Esophagus muscularis mucosa (tissue), 4 donors: ENCODE measurements at regions not wholly inside any gene's neighbourhood (a gene's known extent, or its start where the extent isn't known, plus 50 kb on each side); places are given as distances from the start of the nearest gene placed in this dataset.

ENCODE experiments used
- DNase-seq: peaks from one replicate; pipeline ENCODE4 v3.0.0-alpha.2; 2017; ENCODE audit errors: extremely low spot score
- H3K27ac ChIP-seq, 4 donors: fragments of 200-600 bp; sonication (generic); replicated peaks in 1 of 4; 1 replicate in 3 of 4; 2 replicates in 1 of 4; pipeline ENCODE4 v1.5.1; 2016 to 2019; ENCODE audit warnings: mild to moderate bottlenecking in 1 of 4
- H3K27me3 ChIP-seq, 4 donors: fragments of 200-600 bp; sonication (generic); one replicate each; pipeline versions ENCODE4 v1.5.1 to v1.6.0; 2016 to 2019
- H3K36me3 ChIP-seq, 4 donors: fragments of 200-600 bp; sonication (generic); one replicate each; pipeline ENCODE4 v1.5.1; 2016 to 2019
- H3K4me1 ChIP-seq, 4 donors: fragments of 200-600 bp; sonication (generic); one replicate each; pipeline ENCODE4 v1.5.1; 2016 to 2019
- H3K4me3 ChIP-seq, 4 donors: fragments of 200-600 bp; sonication (generic); 1 replicate in 2 of 4; 2 replicates in 2 of 4; pipeline ENCODE4 v1.5.1; 2016 to 2019; ENCODE audit warnings: mild to moderate bottlenecking in 4 of 4, moderate library complexity in 1 of 4
- H3K9me3 ChIP-seq, 4 donors: fragments of 200-600 bp; sonication (generic); 1 replicate in 3 of 4; 2 replicates in 1 of 4; pipeline ENCODE4 v1.5.1; 2016 to 2019
- EP300 ChIP-seq: sonication (generic); formaldehyde crosslinking; IDR thresholded peaks from one replicate; pipeline ENCODE4 v1.6.1; 2017; ENCODE audit warnings: antibody characterized with exemption
- POLR2A ChIP-seq: fragments of 450-650 bp; IDR thresholded peaks from one replicate; pipeline ENCODE4 v1.6.1; 2017; ENCODE audit warnings: antibody characterized with exemption, moderate library complexity, mild to moderate bottlenecking, low read depth
- POLR2AphosphoS5 ChIP-seq, 2 donors: sonication (generic); formaldehyde crosslinking; IDR thresholded peaks; one replicate each; pipeline ENCODE4 v1.6.1; 2017; ENCODE audit warnings: antibody characterized with exemption in 2 of 2
- WGBS: methylation state at CpG from one replicate; pipeline ENCODE4 v1.1.5; 2018; 5-methylcytosine and 5-hydroxymethylcytosine counted together
- intact Hi-C: fragments of 100-400 bp; cut with DNase I; formaldehyde crosslinking; loops from one replicate; pipeline ENCODE4 v1.15.1; 2023
- TF ChIP-seq, protein P1 (sequence below), 3 experiments: fragments of 200-600 bp in 2 of 3; fragments of 450-650 bp in 1 of 3; sonication (generic) in 2 of 3; IDR thresholded peaks; one replicate each; pipeline ENCODE4 v1.5.1; 2017 to 2019; ENCODE audit warnings: antibody characterized with exemption in 3 of 3, mild to moderate bottlenecking in 2 of 3, moderate library complexity in 1 of 3

DNA sequence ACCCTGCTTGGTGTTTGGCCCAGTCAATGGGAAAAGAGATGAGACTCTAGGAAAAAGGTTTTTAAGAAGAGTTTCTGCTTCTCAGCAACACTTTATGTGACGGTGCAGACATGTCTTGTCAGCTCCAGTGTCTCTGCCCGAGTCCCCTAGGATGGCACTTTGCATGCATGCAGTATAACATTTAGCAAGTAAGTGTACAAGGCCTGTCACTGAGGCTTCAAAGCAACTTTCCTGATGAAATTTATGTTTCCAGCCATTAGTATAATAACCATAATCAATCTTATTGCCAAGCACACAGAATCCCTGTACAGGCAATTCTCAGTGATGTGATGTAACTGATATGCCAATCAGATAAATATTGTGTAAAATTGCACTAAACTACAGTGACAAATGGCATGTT, 248.1 kb upstream of the PLET1 start:
- WGBS, result 83% methylated on average over 2 of the region's 2 CpGs
- intact Hi-C loops, result no loop called here
- no peaks in the 10 kb centered on the region for H3K27me3 ChIP-seq

DNA sequence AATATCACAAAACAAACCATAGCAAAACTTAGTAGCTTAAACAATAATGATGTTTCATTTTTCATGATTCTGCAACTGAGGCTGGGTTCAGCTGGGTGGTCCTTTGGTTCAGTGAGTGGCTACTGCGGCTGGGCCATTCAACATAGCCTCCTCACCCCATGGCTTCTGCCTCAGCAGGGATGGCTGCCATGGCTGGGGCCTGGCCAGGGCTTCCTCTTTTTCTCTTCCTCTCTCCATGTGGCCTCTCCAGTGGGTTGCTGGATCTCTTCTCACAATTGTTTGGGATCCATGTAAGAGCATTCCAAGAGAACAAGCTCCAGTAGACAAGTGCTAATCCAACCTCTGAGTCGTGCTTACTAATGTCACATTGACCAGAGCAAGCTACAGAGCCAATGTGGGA, 248.6 kb upstream of the PLET1 start:
- H3K36me3 ChIP-seq, result no peaks in the 10 kb centered on the region
- intact Hi-C loops, result no loop called here
- H3K27me3 ChIP-seq, result no peaks in the 10 kb centered on the region
- no peaks in the 10 kb centered on the region for H3K4me1 ChIP-seq
- H3K9me3 ChIP-seq, result no peaks in the 10 kb centered on the region
- no peak overlapping the region for H3K4me3 ChIP-seq
- DNase-seq, result no peak
- no peak overlapping the region for H3K27ac ChIP-seq
- TF ChIP-seq, protein P1, sequence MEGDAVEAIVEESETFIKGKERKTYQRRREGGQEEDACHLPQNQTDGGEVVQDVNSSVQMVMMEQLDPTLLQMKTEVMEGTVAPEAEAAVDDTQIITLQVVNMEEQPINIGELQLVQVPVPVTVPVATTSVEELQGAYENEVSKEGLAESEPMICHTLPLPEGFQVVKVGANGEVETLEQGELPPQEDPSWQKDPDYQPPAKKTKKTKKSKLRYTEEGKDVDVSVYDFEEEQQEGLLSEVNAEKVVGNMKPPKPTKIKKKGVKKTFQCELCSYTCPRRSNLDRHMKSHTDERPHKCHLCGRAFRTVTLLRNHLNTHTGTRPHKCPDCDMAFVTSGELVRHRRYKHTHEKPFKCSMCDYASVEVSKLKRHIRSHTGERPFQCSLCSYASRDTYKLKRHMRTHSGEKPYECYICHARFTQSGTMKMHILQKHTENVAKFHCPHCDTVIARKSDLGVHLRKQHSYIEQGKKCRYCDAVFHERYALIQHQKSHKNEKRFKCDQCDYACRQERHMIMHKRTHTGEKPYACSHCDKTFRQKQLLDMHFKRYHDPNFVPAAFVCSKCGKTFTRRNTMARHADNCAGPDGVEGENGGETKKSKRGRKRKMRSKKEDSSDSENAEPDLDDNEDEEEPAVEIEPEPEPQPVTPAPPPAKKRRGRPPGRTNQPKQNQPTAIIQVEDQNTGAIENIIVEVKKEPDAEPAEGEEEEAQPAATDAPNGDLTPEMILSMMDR (IDR thresholded peaks at IDR 0.05), result no peak
- TF ChIP-seq EP300, result no peak
- no peak for TF ChIP-seq POLR2AphosphoS5 (IDR thresholded peaks at IDR 0.05)
- TF ChIP-seq POLR2A, result no peak
- 57% methylated on average over 2 of the region's 2 CpGs for WGBS

More for the DNA sequence above, 248.1 kb upstream of the PLET1 start:
- no peaks in the 10 kb centered on the region for H3K9me3 ChIP-seq
- no peak overlapping the region for H3K27ac ChIP-seq
- H3K4me3 ChIP-seq, result no peak overlapping the region
- H3K36me3 ChIP-seq, result no peaks in the 10 kb centered on the region
- peak; percentile 29 for DNase-seq
- no peaks in the 10 kb centered on the region for H3K4me1 ChIP-seq
- TF ChIP-seq POLR2A (no peak), EP300 (no peak), POLR2AphosphoS5 (IDR thresholded peaks at IDR 0.05) (no peak)
- TF ChIP-seq, protein P1 (IDR thresholded peaks at IDR 0.05), result no peak

DNA sequence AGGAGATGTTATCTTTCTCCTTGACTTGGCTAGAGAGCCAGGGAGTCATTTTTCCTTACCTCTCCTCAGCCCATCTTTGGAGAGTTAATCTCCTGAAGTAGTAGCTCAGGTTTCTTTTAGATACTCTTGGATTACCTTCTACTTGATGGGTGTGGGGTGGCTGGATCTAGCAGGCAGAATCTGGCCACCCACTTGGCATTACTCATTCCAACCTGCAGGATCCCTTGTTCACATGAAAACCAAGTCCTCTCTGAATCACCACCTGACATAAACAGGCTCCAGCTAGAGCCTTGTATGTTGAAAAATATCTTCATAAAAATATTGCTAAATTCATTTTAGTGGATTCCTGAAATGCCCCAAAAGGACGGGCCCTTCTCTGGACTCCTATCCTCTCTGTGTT, 250.6 kb upstream of the PLET1 start:
- peak; percentile 83 for DNase-seq
- no peak for TF ChIP-seq POLR2A
- TF ChIP-seq POLR2AphosphoS5 (IDR thresholded peaks at IDR 0.05), result no peak
- no peak for TF ChIP-seq EP300
- TF ChIP-seq, protein P1 (IDR thresholded peaks at IDR 0.05), result no peak
- intact Hi-C loops, result loop anchor here (2.0 kb wide), 1 partner anchor 20 kb away; no protein-coding TSS in a partner anchor
- Histone ChIP-seq H3K36me3 (no peaks in the 10 kb centered on the region), H3K27me3 (no peaks in the 10 kb centered on the region), H3K27ac (no peak overlapping the region), H3K4me3 (no peak overlapping the region), H3K4me1 (no peaks in the 10 kb centered on the region), H3K9me3 (no peaks in the 10 kb centered on the region)
- 82% methylated on average over 1 of the region's 1 CpG for WGBS

DNA sequence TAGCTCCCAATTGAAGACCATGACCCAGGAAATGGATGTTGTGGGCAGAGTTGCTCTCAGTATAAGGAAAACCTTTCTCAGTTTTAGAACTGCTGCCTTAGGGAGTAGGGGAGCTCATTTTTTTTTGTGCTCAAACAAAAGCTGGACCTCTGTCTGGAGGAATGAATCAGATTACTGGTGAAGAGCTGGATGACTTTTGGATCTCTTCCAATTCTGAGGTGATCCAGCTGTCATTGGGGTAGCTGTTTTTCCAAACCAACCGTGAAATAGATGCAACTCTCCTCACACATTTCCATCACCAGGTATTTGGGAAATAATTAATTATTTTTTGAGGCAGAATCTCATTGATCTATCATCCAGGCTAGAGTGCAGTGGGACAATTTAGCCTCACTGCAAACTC, 251.3 kb upstream of the PLET1 start:
- no peaks in the 10 kb centered on the region for H3K36me3 ChIP-seq
- peak; percentile 24 for DNase-seq
- TF ChIP-seq EP300, result no peak
- 57% methylated on average over 1 of the region's 1 CpG for WGBS
- intact Hi-C loops, result loop anchor here (2.0 kb wide), 1 partner anchor 19 kb away; no protein-coding TSS in a partner anchor
- no peak overlapping the region for H3K4me3 ChIP-seq
- H3K27ac ChIP-seq, result no peak overlapping the region
- no peaks in the 10 kb centered on the region for H3K27me3 ChIP-seq
- H3K4me1 ChIP-seq, result no peaks in the 10 kb centered on the region
- no peaks in the 10 kb centered on the region for H3K9me3 ChIP-seq

DNA sequence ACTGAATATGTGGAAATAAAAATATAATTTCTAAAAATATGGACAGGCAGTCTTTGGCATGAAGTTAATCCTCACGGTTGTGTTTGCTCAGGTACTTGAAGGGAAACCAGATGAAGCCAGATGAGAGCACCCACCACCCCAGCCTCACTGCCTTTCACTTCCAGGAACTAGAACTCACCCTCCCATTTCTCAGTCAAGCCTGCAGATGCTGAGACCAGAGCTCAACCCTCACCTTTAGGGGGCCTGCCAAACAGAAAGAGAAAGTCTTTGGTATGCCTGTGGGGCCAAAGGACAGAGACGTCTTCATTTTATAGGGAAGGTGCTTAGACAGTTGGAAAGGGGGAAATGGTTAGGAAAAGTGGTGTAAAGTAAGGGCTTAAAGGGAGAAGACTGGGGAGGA, 252.8 kb upstream of the PLET1 start:
- intact Hi-C loops, result no loop called here
- H3K36me3 ChIP-seq, result no peaks in the 10 kb centered on the region
- H3K9me3 ChIP-seq, result no peaks in the 10 kb centered on the region
- peak; percentile 74 for DNase-seq
- TF ChIP-seq, protein P1 (IDR thresholded peaks at IDR 0.05), result no peak
- TF ChIP-seq POLR2AphosphoS5 (IDR thresholded peaks at IDR 0.05) (no peak), EP300 (no peak), POLR2A (no peak)
- H3K27ac ChIP-seq, result no peak overlapping the region
- no peak overlapping the region for H3K4me3 ChIP-seq
- no peaks in the 10 kb centered on the region for H3K27me3 ChIP-seq
- WGBS, result 87% methylated on average over 2 of the region's 2 CpGs
- no peaks in the 10 kb centered on the region for H3K4me1 ChIP-seq
